GM12878 (cell line): ENCODE measurements at regions not wholly inside any gene's neighbourhood (a gene's known extent, or its start where the extent isn't known, plus 50 kb on each side); places are given as distances from the start of the nearest gene placed in this dataset.

ENCODE experiments used
- ATAC-seq: fragments of 200-7000 bp; cut with Tn5 transposase; 3 replicates; pipeline ENCODE4 v1.9.1; 2020; ENCODE audit warnings: mild to moderate bottlenecking, moderate library complexity
- BruUV-seq: library from RNA; stranded (reverse); fragments of 400-500 nt; replicated peaks from 2 replicates; lab custom pipeline; 2021; lab: Mats Ljungman, UMichigan
- CTCF ChIA-PET: fragments of 300-600 bp; sonication (Branson Sonifier 250); formaldehyde crosslinking; extraction: SDS; loops from one replicate; lab custom pipeline; 2021; ENCODE audit warnings: inconsistent platforms; lab: Yijun Ruan, JAX
- POLR2A ChIA-PET: fragments of 350-600 bp; formaldehyde crosslinking; extraction: SDS; loops from one replicate; lab custom pipeline; 2021; ENCODE audit warnings: inconsistent platforms; lab: Charles Lee
- RAD21 ChIA-PET: fragments of 300-600 bp; sonication (Branson Sonifier 250); formaldehyde crosslinking; loops from one replicate; lab custom pipeline; 2023; ENCODE audit warnings: antibody characterized with exemption; ENCODE audit not compliant: unreplicated experiment; lab: Charles Lee
- SMC1A ChIA-PET: fragments of 300-600 bp; sonication (Branson Sonifier 250); formaldehyde crosslinking; loops from one replicate; lab custom pipeline; 2023; ENCODE audit not compliant: unreplicated experiment, uncharacterized antibody; lab: Charles Lee
- DNase-seq: peaks from one replicate; pipeline ENCODE4 v3.0.0-alpha.2; 2011; ENCODE audit warnings: low read depth, low spot score
- FAIRE-seq: peaks from 3 replicates; lab custom pipeline; 2011; peaks lifted over from hg19 to GRCh38; lab: Jason Lieb, UNC
- H2AFZ ChIP-seq: 2 replicates; pipeline ENCODE4 v1.6.0; 2011; ENCODE audit warnings: low read depth, low read length, control low read depth; ENCODE audit not compliant: control insufficient read depth
- H3K27ac ChIP-seq: 2 replicates; pipeline ENCODE4 v1.5.1; 2011; ENCODE audit warnings: control low read depth; ENCODE audit not compliant: control insufficient read depth, insufficient read depth
- H3K27me3 ChIP-seq, 2 experiments: replicated peaks in 1 of 2; 2 replicates each; pipeline versions ENCODE4 v1.6.0 to v1.6.1; 2011; ENCODE audit warnings: low read length in 1 of 2; ENCODE audit not compliant: control insufficient read depth in 2 of 2, insufficient read depth in 2 of 2
- H3K36me3 ChIP-seq, 2 experiments: 2 replicates each; pipeline ENCODE4 v1.5.1; 2011; ENCODE audit warnings: low read length in 1 of 2; ENCODE audit not compliant: control insufficient read depth in 2 of 2, insufficient read depth in 2 of 2
- H3K4me1 ChIP-seq: 2 replicates; pipeline ENCODE4 v1.6.1; 2011; ENCODE audit warnings: mild to moderate bottlenecking, low read length, moderate library complexity, mixed read lengths; ENCODE audit not compliant: control insufficient read depth, insufficient read depth
- H3K4me2 ChIP-seq: 2 replicates; pipeline ENCODE4 v1.6.0; 2011; ENCODE audit warnings: control low read depth; ENCODE audit not compliant: control insufficient read depth, insufficient read depth
- H3K4me3 ChIP-seq: fragments of 200-600 bp; sonication (generic); 2 replicates; pipeline ENCODE4 v1.5.1; 2016
- H3K79me2 ChIP-seq: 2 replicates; pipeline ENCODE4 v1.6.0; 2011; ENCODE audit warnings: low read length; ENCODE audit not compliant: control insufficient read depth, insufficient read depth
- H3K9ac ChIP-seq: 2 replicates; pipeline ENCODE4 v1.8.0; 2011; ENCODE audit warnings: low read length, control low read depth, mixed read lengths; ENCODE audit not compliant: control insufficient read depth, insufficient read depth
- H3K9me3 ChIP-seq: replicated peaks from 3 replicates; pipeline ENCODE4 v1.5.1; 2011; ENCODE audit warnings: mild to moderate bottlenecking, low read length; ENCODE audit not compliant: control insufficient read depth, insufficient read depth
- H4K20me1 ChIP-seq: 2 replicates; pipeline ENCODE4 v1.6.0; 2011; ENCODE audit not compliant: control insufficient read depth, insufficient read depth
- BHLHE40 ChIP-seq, 2 experiments: fragments of 450-650 bp in 1 of 2; IDR thresholded peaks; 2 replicates each; pipeline ENCODE4 v1.6.1; 2011 to 2017; ENCODE audit warnings: low read depth in 2 of 2, borderline replicate concordance in 1 of 2, improper control_type of control experiment in 1 of 2, low read length in 1 of 2, mild to moderate bottlenecking in 1 of 2
- CEBPB ChIP-seq, 2 experiments: fragments of 150-350 bp in 1 of 2; IDR thresholded peaks; 2 replicates each; pipeline ENCODE4 v1.6.1; 2012 to 2014; ENCODE audit warnings: low read depth in 2 of 2, low read length in 2 of 2, borderline replicate concordance in 1 of 2, inconsistent platforms in 1 of 2
- EGR1 ChIP-seq, 2 experiments: IDR thresholded peaks; 1 replicate in 1 of 2; 2 replicates in 1 of 2; pipeline ENCODE4 v1.6.1; 2011 to 2012; ENCODE audit warnings: low read depth in 2 of 2, low read length in 2 of 2, borderline replicate concordance in 1 of 2, mild to moderate bottlenecking in 1 of 2, moderate library complexity in 1 of 2
- IKZF1 ChIP-seq: fragments of 450-650 bp; conservative IDR thresholded peaks from 2 replicates; pipeline ENCODE4 v1.6.1; 2017; ENCODE audit warnings: antibody characterized with exemption, mild to moderate bottlenecking
- SIN3A ChIP-seq: IDR thresholded peaks from 2 replicates; pipeline ENCODE4 v1.6.1; 2012; ENCODE audit warnings: low read depth, low read length, improper control_type of control experiment
- STAT1 ChIP-seq: fragments of 450-650 bp; conservative IDR thresholded peaks from 2 replicates; pipeline ENCODE4 v1.6.1; 2014; ENCODE audit warnings: antibody characterized with exemption, mild to moderate bottlenecking
- ZBTB33 ChIP-seq: fragments of 450-650 bp; IDR thresholded peaks from 2 replicates; pipeline ENCODE4 v1.6.1; 2017; ENCODE audit warnings: mild to moderate bottlenecking
- WGBS: methylation state at CpG from one replicate; pipeline ENCODE4 v1.1.6; 2016; ENCODE audit warnings: low lambda C conversion rate; ENCODE audit not compliant: insufficient replicate concordance, insufficient coverage; ENCODE audit errors: missing lambda C conversion rate; 5-methylcytosine and 5-hydroxymethylcytosine counted together
- in situ Hi-C: fragments of 300-500 bp; cut with MboI; formaldehyde crosslinking; loops from 9 replicates; pipeline ENCODE4 v1.14.3; 2018; ENCODE audit warnings: mixed read lengths
- intact Hi-C: fragments of 100-400 bp; cut with micrococcal nuclease; formaldehyde crosslinking; loops from one replicate; pipeline ENCODE4 v1.14.2; 2022; ENCODE audit not compliant: unreplicated experiment

GRCh38 chr4:81314897-81315470 lies 100.0 kb upstream of the PRKG2 start:
- CTCF ChIA-PET = interaction anchor here (1.1 to 1.6 kb wide), 4 partner anchors 14 to 55 kb away, joined by 3 to 4 read pairs (median 3); no protein-coding TSS in a partner anchor
- no peaks in the 10 kb centered on the region for H3K4me1 ChIP-seq
- DNase-seq (no peak), ATAC-seq (no peak), FAIRE-seq (no peak)
- POLR2A ChIA-PET = no interaction called here
- no peaks in the 10 kb centered on the region for H3K9me3 ChIP-seq
- BruUV-seq = no TSS peak
- RAD21 ChIA-PET = no interaction called here
- H2AFZ ChIP-seq = no peak overlapping the region
- TF ChIP-seq EGR1 (IDR thresholded peaks at IDR 0.05; ENCODE audit: borderline replicate concordance in 1 of 2, low read depth in 2 of 2, low read length in 2 of 2) = no peak
- no peak for TF ChIP-seq SIN3A
- intact Hi-C loops (no loop called here), in situ Hi-C loops (no loop called here)
- no peak overlapping the region for H3K4me2 ChIP-seq
- no peaks in the 10 kb centered on the region for H3K79me2 ChIP-seq
- H3K27me3 ChIP-seq = no peaks in the 10 kb centered on the region
- no peaks in the 10 kb centered on the region for H4K20me1 ChIP-seq
- 30% methylated on average over 3 of the region's 3 CpGs for WGBS
- H3K4me3 ChIP-seq = no peak overlapping the region
- no peak overlapping the region for H3K27ac ChIP-seq
- SMC1A ChIA-PET = interaction anchor here (0.7 kb wide), 1 partner anchor 12 kb away, joined by 3 read pairs; no protein-coding TSS in a partner anchor
- H3K36me3 ChIP-seq = no peaks in the 10 kb centered on the region
- no peak overlapping the region for H3K9ac ChIP-seq

DNA sequence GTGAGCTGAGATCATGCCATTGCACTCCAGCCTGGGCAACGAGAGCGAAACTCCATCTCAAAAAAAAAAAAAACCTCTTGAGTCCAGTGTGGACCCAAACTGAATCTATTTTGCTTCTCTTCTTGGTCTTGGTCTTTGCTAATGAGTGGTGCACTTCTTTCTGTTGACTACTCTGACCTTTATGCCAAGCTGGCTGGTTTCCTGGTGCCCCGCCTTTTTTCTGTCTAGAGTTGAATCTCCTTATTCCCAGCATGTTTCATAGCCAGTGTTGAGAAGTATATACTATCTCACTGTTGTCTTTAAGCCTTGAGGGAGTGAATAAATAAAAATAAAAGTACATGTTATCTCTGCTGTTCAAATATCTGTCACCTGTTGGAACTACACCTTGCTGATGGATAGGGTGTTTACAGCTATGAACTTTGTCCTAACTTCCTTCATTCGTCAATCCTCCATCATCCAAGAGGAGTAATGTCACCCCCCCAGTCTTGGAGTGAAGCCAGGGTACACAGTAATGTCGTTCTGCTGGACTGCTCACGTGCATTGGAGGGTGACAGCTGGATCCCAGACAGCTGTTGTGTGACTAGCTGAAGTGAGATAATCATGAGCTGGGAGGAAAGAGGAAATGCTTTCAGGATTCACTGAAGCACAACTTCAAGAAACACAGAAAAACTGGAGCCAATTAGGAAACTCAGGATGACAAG lies 99.3 kb upstream of the PRKG2 start:
- no peak for TF ChIP-seq CEBPB (IDR thresholded peaks at IDR 0.05; ENCODE audit: borderline replicate concordance in 1 of 2, low read depth in 2 of 2, low read length in 2 of 2)
- TF ChIP-seq STAT1 = no peak
- peak in 1 of 2 experiments; percentile 20; a peak in 1 of 4 replicates for TF ChIP-seq BHLHE40 (IDR thresholded peaks at IDR 0.05; ENCODE audit: borderline replicate concordance in 1 of 2, low read depth in 2 of 2, low read length in 1 of 2)
- TF ChIP-seq ZBTB33 = no peak
- TF ChIP-seq IKZF1 = no peak
- no peak for DNase-seq
- H3K27me3 ChIP-seq = no peaks in the 10 kb centered on the region
- H2AFZ ChIP-seq = no peak overlapping the region
- ATAC-seq = no peak; the same call in 1 of the 3 replicates
- H3K9ac ChIP-seq = no peak overlapping the region
- no peaks in the 10 kb centered on the region for H3K36me3 ChIP-seq
- POLR2A ChIA-PET = no interaction called here
- H4K20me1 ChIP-seq = no peaks in the 10 kb centered on the region
- no TSS peak for BruUV-seq
- H3K27ac ChIP-seq = no peak overlapping the region
- RAD21 ChIA-PET = no interaction called here
- no peaks in the 10 kb centered on the region for H3K79me2 ChIP-seq
- CTCF ChIA-PET = interaction anchor here (0.7 to 1.6 kb wide), 4 partner anchors 14 to 153 kb away, joined by 3 to 4 read pairs (median 3); no protein-coding TSS in a partner anchor
- H3K4me2 ChIP-seq = no peak overlapping the region
- no peak for FAIRE-seq
- SMC1A ChIA-PET = interaction anchor here (0.7 kb wide), 1 partner anchor 11 kb away, joined by 3 read pairs; no protein-coding TSS in a partner anchor
- H3K4me1 ChIP-seq = no peaks in the 10 kb centered on the region
- WGBS = 25% methylated on average over 6 of the region's 6 CpGs
- in situ Hi-C loops (no loop called here), intact Hi-C loops (no loop called here)
- no peak overlapping the region for H3K4me3 ChIP-seq
- H3K9me3 ChIP-seq = no peaks in the 10 kb centered on the region
